ENCODE measurements at regions not wholly inside any gene's neighbourhood (a gene's known extent, or its start where the extent isn't known, plus 50 kb on each side); places are given as distances from the start of the nearest gene placed in this dataset.

- H3K36me3 ChIP-seq, result no peaks in the 10 kb centered on the region
- no peak for DNase-seq
- H3K27me3 ChIP-seq, result no peaks in the 10 kb centered on the region
- H3K27ac ChIP-seq, result no peak overlapping the region
- no peak overlapping the region for H3K4me3 ChIP-seq
- no peaks in the 10 kb centered on the region for H3K4me1 ChIP-seq
- H3K9me3 ChIP-seq (replicated peaks), result no peaks in the 10 kb centered on the region
Observed at GRCh38 chr9:103068753-103069152, 73.6 kb downstream of the CYLC2 start.

- no peaks in the 10 kb centered on the region for H3K36me3 ChIP-seq
- no peaks in the 10 kb centered on the region for H3K27me3 ChIP-seq
Observed at GRCh38 chr9:103078581-103078980, 83.4 kb downstream of the CYLC2 start.

DNA sequence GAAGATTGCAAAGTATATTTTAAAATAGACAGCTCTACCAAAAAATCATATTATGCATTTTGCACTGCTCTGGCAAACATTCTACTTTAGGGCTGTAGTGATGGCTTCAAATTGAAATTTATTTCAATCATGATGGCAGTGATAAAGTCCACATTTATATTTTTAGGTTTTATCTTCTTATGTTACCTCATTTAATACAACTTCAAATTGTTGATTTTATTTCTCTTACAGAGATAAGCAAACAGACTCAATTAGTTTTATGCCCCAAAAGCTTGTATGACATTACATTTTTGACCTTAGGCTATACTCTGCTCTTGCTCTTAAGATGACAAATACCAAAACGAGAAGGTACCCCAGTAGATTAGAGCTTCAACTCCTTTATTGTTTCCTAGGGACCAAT, 87.4 kb downstream of the CYLC2 start:
- Histone ChIP-seq H3K27me3 (no peaks in the 10 kb centered on the region), H3K4me1 (no peaks in the 10 kb centered on the region), H3K9me3 (replicated peaks) (0 out of 2 replicates have a peak, but pooled peaks cover 2% of the 10 kb centered on the region), H3K27ac (no peak overlapping the region), H3K36me3 (no peaks in the 10 kb centered on the region), H3K4me3 (no peak overlapping the region)
- DNase-seq, result no peak

More at GRCh38 chr9:103078581-103078980, 83.4 kb downstream of the CYLC2 start:
- DNase-seq, result peak in 1 of 2 experiments; percentile 6
- Histone ChIP-seq H3K4me3 (no peak overlapping the region), H3K27ac (no peak overlapping the region), H3K9me3 (replicated peaks) (no peaks in the 10 kb centered on the region), H3K4me1 (no peaks in the 10 kb centered on the region)

- 0 out of 2 replicates have a peak, but pooled peaks cover 2% of the 10 kb centered on the region for H3K9me3 ChIP-seq (replicated peaks)
- H3K27ac ChIP-seq, result no peak overlapping the region
- DNase-seq, result no peak
- H3K36me3 ChIP-seq, result no peaks in the 10 kb centered on the region
- no peaks in the 10 kb centered on the region for H3K27me3 ChIP-seq
- no peak overlapping the region for H3K4me3 ChIP-seq
- H3K4me1 ChIP-seq, result no peaks in the 10 kb centered on the region
Observed at GRCh38 chr9:103089357-103089756, 94.2 kb downstream of the CYLC2 start.

GRCh38 chr9:103104101-103104500, 109.0 kb downstream of the CYLC2 start:
- Histone ChIP-seq H3K4me1 (peaks cover 4% of the 10 kb centered on the region; the same call in 1 of the 2 replicates), H3K4me3 (no peak overlapping the region), H3K27me3 (no peaks in the 10 kb centered on the region), H3K27ac (no peak overlapping the region), H3K36me3 (no peaks in the 10 kb centered on the region), H3K9me3 (replicated peaks) (0 out of 2 replicates have a peak, but pooled peaks cover 6% of the 10 kb centered on the region)
- DNase-seq, result no peak

DNA sequence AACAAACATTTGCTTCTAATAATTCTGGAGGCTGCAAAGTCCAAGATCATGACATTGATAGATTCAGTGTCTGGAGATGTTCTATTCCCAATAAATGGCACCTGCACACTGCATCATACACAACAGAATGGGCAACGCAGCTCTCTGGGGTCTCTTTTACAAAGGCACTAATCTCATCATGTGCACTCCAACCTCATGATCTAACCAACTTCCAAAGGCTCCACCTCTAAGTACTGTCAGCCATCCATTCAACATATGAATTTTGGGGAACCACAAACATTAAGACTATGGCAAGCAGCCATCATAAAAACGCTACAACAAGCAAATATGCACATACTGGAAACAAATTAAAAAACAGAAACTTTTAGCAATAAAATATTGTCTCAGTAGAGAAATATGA, 121.1 kb downstream of the CYLC2 start:
- no peaks in the 10 kb centered on the region for H3K9me3 ChIP-seq (replicated peaks)
- H3K4me1 ChIP-seq, result no peaks in the 10 kb centered on the region
- no peaks in the 10 kb centered on the region for H3K27me3 ChIP-seq
- no peak overlapping the region for H3K27ac ChIP-seq
- no peaks in the 10 kb centered on the region for H3K36me3 ChIP-seq
- no peak overlapping the region for H3K4me3 ChIP-seq
- no peak for DNase-seq

- no peak overlapping the region for H3K4me3 ChIP-seq
- no peak overlapping the region for H3K27ac ChIP-seq
- H3K27me3 ChIP-seq, result no peaks in the 10 kb centered on the region
- peaks cover 18% of the 10 kb centered on the region for H3K9me3 ChIP-seq (replicated peaks)
- H3K36me3 ChIP-seq, result no peaks in the 10 kb centered on the region
- H3K4me1 ChIP-seq, result no peaks in the 10 kb centered on the region
- DNase-seq, result no peak
Observed at GRCh38 chr9:103126494-103126893, 131.4 kb downstream of the CYLC2 start.

GRCh38 chr9:103139891-103140290, 144.8 kb downstream of the CYLC2 start:
- Histone ChIP-seq H3K4me1 (no peaks in the 10 kb centered on the region), H3K27ac (no peak overlapping the region), H3K27me3 (no peaks in the 10 kb centered on the region), H3K36me3 (no peaks in the 10 kb centered on the region), H3K9me3 (replicated peaks) (no peaks in the 10 kb centered on the region), H3K4me3 (no peak overlapping the region)
- no peak for DNase-seq

DNA sequence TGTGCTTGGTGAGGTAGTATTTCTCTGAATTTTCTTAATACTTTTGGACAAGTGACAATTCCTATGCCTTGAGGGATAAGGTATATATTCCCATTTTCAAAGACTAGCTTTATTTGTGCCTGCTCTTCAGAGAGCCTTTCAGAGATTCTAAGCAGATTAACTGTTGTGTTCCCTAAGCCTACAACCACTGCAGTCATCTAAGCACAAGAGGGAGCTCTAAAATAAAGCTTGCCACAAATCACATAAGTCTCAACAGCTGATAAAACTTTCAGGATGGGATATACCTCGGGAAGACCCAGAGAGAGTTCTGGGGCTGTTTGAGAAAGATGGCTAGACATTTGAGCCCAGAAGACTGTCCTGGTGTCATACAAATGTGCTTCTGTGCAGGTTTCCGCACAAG, 157.3 kb downstream of the CYLC2 start:
- no peaks in the 10 kb centered on the region for H3K27me3 ChIP-seq
- H3K4me1 ChIP-seq, result no peaks in the 10 kb centered on the region
- no peaks in the 10 kb centered on the region for H3K36me3 ChIP-seq
- peak in 1 of 2 experiments; percentile 28 for DNase-seq
- H3K9me3 ChIP-seq (replicated peaks), result 0 out of 2 replicates have a peak, but pooled peaks cover 2% of the 10 kb centered on the region
- no peak overlapping the region for H3K27ac ChIP-seq
- H3K4me3 ChIP-seq, result no peak overlapping the region

DNA sequence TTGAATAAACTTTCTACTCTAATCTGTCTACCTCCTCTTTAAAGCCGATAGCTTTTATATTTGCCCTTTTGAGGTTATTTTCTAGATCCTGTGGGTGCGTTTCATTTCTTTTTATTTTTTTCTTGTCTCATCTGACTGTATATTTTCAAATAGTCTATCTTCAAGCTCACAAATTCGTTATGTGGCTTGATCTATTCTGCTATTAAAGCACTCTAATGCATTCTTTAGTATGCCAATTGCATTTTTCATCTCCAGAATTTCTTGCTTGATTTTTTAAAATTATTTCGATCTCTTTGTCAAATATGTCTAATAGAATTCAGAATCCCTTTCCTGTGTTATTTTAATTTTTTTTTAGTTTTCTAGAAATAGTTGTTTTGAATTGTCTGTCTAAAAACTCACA, 172.4 kb downstream of the CYLC2 start:
- Histone ChIP-seq H3K27ac (no peak overlapping the region), H3K4me1 (no peaks in the 10 kb centered on the region), H3K36me3 (no peaks in the 10 kb centered on the region), H3K9me3 (replicated peaks) (peaks cover 4% of the 10 kb centered on the region), H3K4me3 (no peak overlapping the region), H3K27me3 (no peaks in the 10 kb centered on the region)
- DNase-seq, result no peak

DNA sequence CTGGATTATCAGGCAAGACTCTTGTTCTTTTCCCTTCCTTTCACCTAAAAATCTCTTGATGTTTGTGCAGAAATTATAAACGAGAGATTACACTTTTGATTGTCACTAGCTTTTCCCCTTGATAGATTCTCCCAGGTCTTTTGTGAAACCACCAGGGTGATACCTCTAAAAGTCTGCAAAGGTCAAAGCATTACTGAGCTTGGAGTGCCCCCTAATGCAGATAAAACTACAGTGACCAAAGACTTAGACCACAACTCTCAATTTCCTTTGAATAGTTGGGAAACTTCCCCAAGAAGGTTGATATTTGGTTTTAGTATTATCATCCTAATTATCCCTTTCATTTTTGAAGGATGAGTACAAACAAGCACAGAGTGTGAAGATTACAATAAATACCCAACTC, 173.1 kb downstream of the CYLC2 start:
- Histone ChIP-seq H3K27me3 (no peaks in the 10 kb centered on the region), H3K4me3 (no peak overlapping the region), H3K27ac (no peak overlapping the region), H3K9me3 (replicated peaks) (peaks cover 4% of the 10 kb centered on the region), H3K4me1 (no peaks in the 10 kb centered on the region), H3K36me3 (no peaks in the 10 kb centered on the region)
- DNase-seq, result peak in 1 of 2 experiments; percentile 7

- Histone ChIP-seq H3K27ac (no peak overlapping the region), H3K4me3 (no peak overlapping the region), H3K4me1 (no peaks in the 10 kb centered on the region), H3K27me3 (no peaks in the 10 kb centered on the region), H3K9me3 (replicated peaks) (peaks cover 4% of the 10 kb centered on the region), H3K36me3 (no peaks in the 10 kb centered on the region)
- no peak for DNase-seq
Observed at GRCh38 chr9:103169798-103170197, 174.7 kb downstream of the CYLC2 start.

- H3K27ac ChIP-seq, result peak overlapping the region; percentile 5; the same call in 1 of the 2 replicates
- peaks cover 5% of the 10 kb centered on the region; the same call in 1 of the 2 replicates for H3K4me1 ChIP-seq
- no peaks in the 10 kb centered on the region for H3K36me3 ChIP-seq
- DNase-seq, result peak; percentile 54 to 68
- no peak overlapping the region for H3K4me3 ChIP-seq
- H3K9me3 ChIP-seq (replicated peaks), result no peaks in the 10 kb centered on the region
- H3K27me3 ChIP-seq, result no peaks in the 10 kb centered on the region
Observed at GRCh38 chr9:103183701-103184171, 188.6 kb downstream of the CYLC2 start.

DNA sequence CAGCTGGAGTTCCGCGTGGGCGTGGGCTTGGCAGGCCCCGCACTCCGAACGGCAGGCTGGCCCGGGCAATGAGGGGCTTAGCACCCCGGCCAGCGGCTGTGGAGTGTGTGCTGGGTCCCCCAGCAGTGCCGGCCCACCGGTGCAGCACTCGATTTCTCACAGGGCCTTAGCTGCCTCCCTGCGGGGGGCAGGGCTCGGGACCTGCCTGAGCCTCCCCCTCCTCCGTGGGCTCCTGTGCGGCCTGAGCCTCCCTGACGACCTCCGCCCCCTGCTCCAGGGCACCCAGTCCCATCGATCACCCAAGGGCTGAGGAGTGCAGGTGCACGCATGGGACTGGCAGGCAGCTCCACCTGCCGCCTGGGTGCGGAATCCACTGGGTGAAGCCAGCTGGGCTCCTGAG, 191.8 kb downstream of the CYLC2 start:
- H3K27ac ChIP-seq, result no peak overlapping the region
- DNase-seq, result no peak
- H3K36me3 ChIP-seq, result no peaks in the 10 kb centered on the region
- H3K4me3 ChIP-seq, result no peak overlapping the region
- no peaks in the 10 kb centered on the region for H3K9me3 ChIP-seq (replicated peaks)
- no peaks in the 10 kb centered on the region for H3K27me3 ChIP-seq
- H3K4me1 ChIP-seq, result peaks cover 5% of the 10 kb centered on the region; the same call in 1 of the 2 replicates

DNA sequence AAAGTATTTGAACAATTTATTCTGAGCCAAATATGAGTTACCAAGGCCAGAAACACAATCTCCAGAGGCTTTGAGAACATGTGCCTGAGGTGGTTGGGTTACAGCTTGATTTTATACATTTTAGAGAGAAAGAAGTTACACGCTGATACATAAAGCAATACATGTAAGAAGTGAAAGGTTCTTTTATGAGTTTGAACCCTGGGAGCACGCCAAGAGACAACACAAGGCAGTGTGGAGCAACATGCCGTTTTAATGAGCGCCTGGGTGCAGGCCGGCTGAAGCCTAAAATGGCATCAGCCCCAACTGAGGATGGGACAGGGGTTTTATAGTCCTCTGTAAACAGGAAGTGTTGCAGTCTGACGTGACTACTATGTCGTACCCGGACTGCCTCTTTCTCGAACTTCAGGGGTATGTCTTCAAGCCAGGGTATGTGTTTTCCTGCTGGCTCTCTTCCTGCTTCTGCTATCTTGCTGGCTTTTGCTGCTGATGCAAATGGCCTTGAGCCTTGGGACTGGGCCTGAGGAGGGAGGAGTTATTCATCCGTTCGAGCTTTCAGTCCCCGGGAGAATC, 193.7 kb downstream of the CYLC2 start:
- H3K36me3 ChIP-seq, result no peaks in the 10 kb centered on the region
- no peaks in the 10 kb centered on the region for H3K27me3 ChIP-seq
- H3K4me3 ChIP-seq, result no peak overlapping the region
- peaks cover 4% of the 10 kb centered on the region; the same call in 1 of the 2 replicates for H3K4me1 ChIP-seq
- no peak for DNase-seq
- H3K27ac ChIP-seq, result no peak overlapping the region
- no peaks in the 10 kb centered on the region for H3K9me3 ChIP-seq (replicated peaks)

- Histone ChIP-seq H3K4me3 (no peak overlapping the region), H3K27me3 (no peaks in the 10 kb centered on the region), H3K27ac (no peak overlapping the region), H3K9me3 (replicated peaks) (no peaks in the 10 kb centered on the region), H3K4me1 (no peaks in the 10 kb centered on the region), H3K36me3 (no peaks in the 10 kb centered on the region)
- no peak for DNase-seq
Observed at GRCh38 chr9:103193992-103194391, 198.9 kb downstream of the CYLC2 start.

Data from SJCRH30 (cell line).